Prostate gland (tissue), 2 donors: ENCODE measurements at regions not wholly inside any gene's neighbourhood (a gene's known extent, or its start where the extent isn't known, plus 50 kb on each side); places are given as distances from the start of the nearest gene placed in this dataset.

Experiments
- DNase-seq: peaks from one replicate; pipeline ENCODE4 v3.0.0-alpha.2; 2019; ENCODE audit warnings: low spot score
- H3K27ac ChIP-seq, 2 donors: fragments of 200-600 bp; sonication (generic); 2 replicates each; pipeline ENCODE4 v1.5.1; 2017 to 2019
- H3K27me3 ChIP-seq: fragments of 200-600 bp; sonication (generic); replicated peaks from 2 replicates; pipeline ENCODE4 v1.5.1; 2019; ENCODE audit not compliant: insufficient read depth
- H3K36me3 ChIP-seq, 2 donors: fragments of 200-600 bp; sonication (generic); 1 replicate in 1 of 2; 2 replicates in 1 of 2; pipeline versions ENCODE4 v1.5.1 to v1.8.1; 2017 to 2019
- H3K4me1 ChIP-seq: fragments of 200-600 bp; sonication (generic); replicated peaks from 2 replicates; pipeline ENCODE4 v1.5.1; 2019
- H3K4me3 ChIP-seq, 2 donors: fragments of 200-600 bp; sonication (generic); 2 replicates each; pipeline ENCODE4 v1.5.1; 2017 to 2019
- H3K9me3 ChIP-seq: fragments of 200-600 bp; sonication (generic); 2 replicates; pipeline ENCODE4 v1.5.1; 2017
- POLR2A ChIP-seq: fragments of 450-650 bp; IDR thresholded peaks from one replicate; pipeline ENCODE4 v1.6.1; 2016; ENCODE audit warnings: antibody characterized with exemption, mild to moderate bottlenecking
- POLR2AphosphoS5 ChIP-seq: sonication (generic); formaldehyde crosslinking; IDR thresholded peaks from one replicate; pipeline ENCODE4 v1.6.1; 2017; ENCODE audit warnings: antibody characterized with exemption
- WGBS: methylation state at CpG from one replicate; pipeline ENCODE4 v1.1.5; 2018; 5-methylcytosine and 5-hydroxymethylcytosine counted together
- intact Hi-C: fragments of 100-400 bp; cut with DNase I; formaldehyde crosslinking; loops from one replicate; pipeline ENCODE4 v1.14.2; 2022
- TF ChIP-seq, protein P1 (sequence below), 4 experiments: fragments of 200-600 bp in 2 of 4; fragments of 450-650 bp in 2 of 4; sonication (generic) in 2 of 4; IDR thresholded peaks; 1 replicate in 3 of 4; 2 replicates in 1 of 4; pipeline ENCODE4 v1.5.1; 2016 to 2019; ENCODE audit warnings: antibody characterized with exemption in 4 of 4, mild to moderate bottlenecking in 2 of 4, moderate library complexity in 2 of 4

GRCh38 chr14:46147452-46147851, 504.1 kb downstream of the RPL10L start:
- no peaks in the 10 kb centered on the region for H3K4me1 ChIP-seq
- DNase-seq = no peak
- H3K9me3 ChIP-seq = no peaks in the 10 kb centered on the region
- no peaks in the 10 kb centered on the region for H3K27me3 ChIP-seq
- no peaks in the 10 kb centered on the region for H3K36me3 ChIP-seq
- H3K4me3 ChIP-seq = no peak overlapping the region
- intact Hi-C loops = no loop called here
- no peak overlapping the region for H3K27ac ChIP-seq
- TF ChIP-seq POLR2AphosphoS5 (no peak), POLR2A (no peak)

- Histone ChIP-seq H3K9me3 (no peaks in the 10 kb centered on the region), H3K36me3 (no peaks in the 10 kb centered on the region), H3K4me3 (no peak overlapping the region), H3K4me1 (no peaks in the 10 kb centered on the region), H3K27me3 (no peaks in the 10 kb centered on the region), H3K27ac (no peak overlapping the region)
- TF ChIP-seq POLR2A = no peak
- no peak for TF ChIP-seq POLR2AphosphoS5
- TF ChIP-seq, protein P1, sequence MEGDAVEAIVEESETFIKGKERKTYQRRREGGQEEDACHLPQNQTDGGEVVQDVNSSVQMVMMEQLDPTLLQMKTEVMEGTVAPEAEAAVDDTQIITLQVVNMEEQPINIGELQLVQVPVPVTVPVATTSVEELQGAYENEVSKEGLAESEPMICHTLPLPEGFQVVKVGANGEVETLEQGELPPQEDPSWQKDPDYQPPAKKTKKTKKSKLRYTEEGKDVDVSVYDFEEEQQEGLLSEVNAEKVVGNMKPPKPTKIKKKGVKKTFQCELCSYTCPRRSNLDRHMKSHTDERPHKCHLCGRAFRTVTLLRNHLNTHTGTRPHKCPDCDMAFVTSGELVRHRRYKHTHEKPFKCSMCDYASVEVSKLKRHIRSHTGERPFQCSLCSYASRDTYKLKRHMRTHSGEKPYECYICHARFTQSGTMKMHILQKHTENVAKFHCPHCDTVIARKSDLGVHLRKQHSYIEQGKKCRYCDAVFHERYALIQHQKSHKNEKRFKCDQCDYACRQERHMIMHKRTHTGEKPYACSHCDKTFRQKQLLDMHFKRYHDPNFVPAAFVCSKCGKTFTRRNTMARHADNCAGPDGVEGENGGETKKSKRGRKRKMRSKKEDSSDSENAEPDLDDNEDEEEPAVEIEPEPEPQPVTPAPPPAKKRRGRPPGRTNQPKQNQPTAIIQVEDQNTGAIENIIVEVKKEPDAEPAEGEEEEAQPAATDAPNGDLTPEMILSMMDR (IDR thresholded peaks at IDR 0.05) = no peak
- DNase-seq = no peak
- WGBS = 53% methylated on average over 1 of the region's 1 CpG
- intact Hi-C loops = no loop called here
These were observed 504.6 kb downstream of the RPL10L start for GRCh38 chr14:46147024-46147423.

- Histone ChIP-seq H3K9me3 (no peaks in the 10 kb centered on the region), H3K36me3 (no peaks in the 10 kb centered on the region), H3K27me3 (no peaks in the 10 kb centered on the region), H3K4me1 (no peaks in the 10 kb centered on the region), H3K4me3 (no peak overlapping the region), H3K27ac (no peak overlapping the region)
- no peak for TF ChIP-seq POLR2A
- TF ChIP-seq POLR2AphosphoS5 = no peak
- DNase-seq = no peak
- 68% methylated on average over 2 of the region's 2 CpGs for WGBS
- intact Hi-C loops = no loop called here
These were observed 511.1 kb downstream of the RPL10L start for GRCh38 chr14:46140445-46140844.

DNA sequence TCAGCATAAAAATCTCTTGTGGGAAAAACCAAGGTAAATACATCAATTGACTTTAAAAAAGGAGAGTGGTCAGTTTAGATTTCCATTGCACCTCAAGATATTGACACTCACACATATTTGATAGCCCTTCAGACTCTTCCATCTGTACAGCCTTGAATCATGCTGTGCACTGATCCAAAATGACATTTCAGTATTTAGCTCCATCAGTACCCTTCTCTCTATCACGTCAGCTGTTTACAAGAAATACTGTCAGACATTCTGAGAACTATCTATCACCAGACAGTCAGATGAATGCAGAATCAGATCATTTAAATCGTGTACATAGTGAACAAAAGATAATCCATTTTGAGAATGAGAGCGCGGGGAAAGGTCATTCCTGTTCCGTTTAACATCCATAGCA, 511.9 kb downstream of the RPL10L start:
- 82% methylated on average over 5 of the region's 5 CpGs for WGBS
- no peak overlapping the region for H3K4me3 ChIP-seq

DNA sequence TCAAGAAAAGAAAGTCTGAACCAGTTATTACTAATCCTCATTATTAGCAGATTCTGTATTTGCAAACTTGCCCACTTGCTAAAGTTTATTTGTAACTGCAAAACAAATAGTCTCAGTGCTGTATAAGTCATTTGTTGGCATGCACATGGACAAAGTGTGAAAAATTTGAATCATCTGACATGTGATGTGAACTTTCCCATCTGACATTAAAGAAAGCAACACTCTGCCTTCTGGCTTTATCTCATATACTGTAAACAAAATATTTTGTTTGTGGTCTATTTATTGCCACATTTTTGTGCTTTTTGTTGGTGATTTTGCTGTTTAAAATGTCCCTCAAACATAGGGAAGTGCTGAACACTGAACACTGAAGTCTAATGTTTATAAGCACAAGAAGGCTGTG, 513.8 kb downstream of the RPL10L start:
- no peak for TF ChIP-seq POLR2A
- TF ChIP-seq POLR2AphosphoS5 = no peak
- TF ChIP-seq, protein P1 (IDR thresholded peaks at IDR 0.05) = no peak
- no peak for DNase-seq
- no peaks in the 10 kb centered on the region for H3K27me3 ChIP-seq
- H3K27ac ChIP-seq = no peak overlapping the region
- no peaks in the 10 kb centered on the region for H3K4me1 ChIP-seq
- H3K4me3 ChIP-seq = no peak overlapping the region
- no peaks in the 10 kb centered on the region for H3K36me3 ChIP-seq
- no peaks in the 10 kb centered on the region for H3K9me3 ChIP-seq
- intact Hi-C loops = no loop called here

More for the DNA sequence above, 511.9 kb downstream of the RPL10L start:
- no peaks in the 10 kb centered on the region for H3K27me3 ChIP-seq
- intact Hi-C loops = no loop called here
- H3K36me3 ChIP-seq = no peaks in the 10 kb centered on the region
- H3K9me3 ChIP-seq = no peaks in the 10 kb centered on the region
- H3K4me1 ChIP-seq = no peaks in the 10 kb centered on the region
- no peak overlapping the region for H3K27ac ChIP-seq
- TF ChIP-seq, protein P1 (IDR thresholded peaks at IDR 0.05) = no peak
- TF ChIP-seq POLR2A = no peak
- TF ChIP-seq POLR2AphosphoS5 = no peak
- DNase-seq = no peak

DNA sequence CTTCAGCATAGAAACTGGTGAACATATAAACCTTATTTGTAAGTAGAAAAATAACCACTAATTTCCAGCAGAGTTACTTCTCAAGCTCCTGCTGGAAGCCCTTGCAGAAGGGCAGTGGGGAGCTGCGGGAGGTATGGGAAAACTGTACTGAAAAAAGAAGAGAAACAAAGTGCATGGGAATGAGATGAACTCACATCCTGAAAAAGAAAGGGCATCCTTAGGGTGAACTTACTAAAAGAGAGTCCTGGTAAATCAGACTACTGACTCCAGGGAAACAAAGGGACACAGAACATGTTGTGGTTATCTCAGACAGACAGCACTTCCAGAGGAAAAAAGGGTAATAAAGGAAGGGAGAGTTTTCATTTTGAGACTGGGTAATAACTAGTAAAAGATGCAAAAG, 515.1 kb downstream of the RPL10L start:
- no peaks in the 10 kb centered on the region for H3K36me3 ChIP-seq
- no peak for DNase-seq
- intact Hi-C loops = no loop called here
- WGBS = 92% methylated on average over 1 of the region's 1 CpG
- no peaks in the 10 kb centered on the region for H3K4me1 ChIP-seq
- no peak overlapping the region for H3K4me3 ChIP-seq
- H3K27me3 ChIP-seq = no peaks in the 10 kb centered on the region
- TF ChIP-seq POLR2AphosphoS5 (no peak), POLR2A (no peak)
- TF ChIP-seq, protein P1 (IDR thresholded peaks at IDR 0.05) = no peak
- no peak overlapping the region for H3K27ac ChIP-seq
- no peaks in the 10 kb centered on the region for H3K9me3 ChIP-seq
